GM06990 (cell line): ENCODE measurements at regions not wholly inside any gene's neighbourhood (a gene's known extent, or its start where the extent isn't known, plus 50 kb on each side); places are given as distances from the start of the nearest gene placed in this dataset.

Experiments
- DNase-seq: peaks from one replicate; pipeline ENCODE4 v3.0.0-alpha.2; 2011; ENCODE audit not compliant: insufficient read length; ENCODE audit errors: extremely low read depth
- H3K27me3 ChIP-seq: replicated peaks from 2 replicates; pipeline ENCODE4 v1.6.0; 2011; ENCODE audit warnings: low read length; ENCODE audit not compliant: control insufficient read depth, insufficient read depth
- H3K36me3 ChIP-seq: 2 replicates; pipeline ENCODE4 v1.5.1; 2011; ENCODE audit warnings: low read length; ENCODE audit not compliant: control insufficient read depth, insufficient read depth
- H3K4me3 ChIP-seq: replicated peaks from 2 replicates; pipeline ENCODE4 v1.5.1; 2011; ENCODE audit warnings: low read depth, mild to moderate bottlenecking, control low read depth, low read length
- CTCF ChIP-seq: IDR thresholded peaks from 2 replicates; pipeline ENCODE4 v1.5.1; 2011; ENCODE audit warnings: low read length, control low read depth, mild to moderate bottlenecking, inconsistent platforms; ENCODE audit not compliant: insufficient read depth, poor library complexity, severe bottlenecking

GRCh38 chr9:29456940-29457339 lies 1883.7 kb upstream of the C9orf72 start:
- no peaks in the 10 kb centered on the region for H3K36me3 ChIP-seq
- no peak for DNase-seq

GRCh38 chr9:29475471-29475870 lies 1902.2 kb upstream of the C9orf72 start:
- H3K4me3 ChIP-seq = no peak overlapping the region
- no peak for TF ChIP-seq CTCF
- no peaks in the 10 kb centered on the region for H3K36me3 ChIP-seq
- no peaks in the 10 kb centered on the region for H3K27me3 ChIP-seq
- no peak for DNase-seq

More at GRCh38 chr9:29456940-29457339, 1883.7 kb upstream of the C9orf72 start:
- H3K27me3 ChIP-seq = no peaks in the 10 kb centered on the region
- no peak for TF ChIP-seq CTCF
- no peak overlapping the region for H3K4me3 ChIP-seq

GRCh38 chr9:29511680-29512079 lies 1938.4 kb upstream of the C9orf72 start:
- Histone ChIP-seq H3K36me3 (no peaks in the 10 kb centered on the region), H3K27me3 (no peaks in the 10 kb centered on the region), H3K4me3 (no peak overlapping the region)
- TF ChIP-seq CTCF = no peak
- DNase-seq = no peak

- no peak overlapping the region for H3K4me3 ChIP-seq
- H3K27me3 ChIP-seq = no peaks in the 10 kb centered on the region
- DNase-seq = no peak
- no peaks in the 10 kb centered on the region for H3K36me3 ChIP-seq
- no peak for TF ChIP-seq CTCF
Observed at GRCh38 chr9:29514336-29514735, 1941.1 kb upstream of the C9orf72 start.

GRCh38 chr9:29514862-29515261 lies 1941.6 kb upstream of the C9orf72 start:
- Histone ChIP-seq H3K4me3 (no peak overlapping the region), H3K27me3 (no peaks in the 10 kb centered on the region), H3K36me3 (no peaks in the 10 kb centered on the region)
- no peak for TF ChIP-seq CTCF
- DNase-seq = no peak

GRCh38 chr9:29548436-29548835 lies 1975.2 kb upstream of the C9orf72 start:
- Histone ChIP-seq H3K27me3 (no peaks in the 10 kb centered on the region), H3K4me3 (no peak overlapping the region), H3K36me3 (no peaks in the 10 kb centered on the region)
- no peak for DNase-seq
- no peak for TF ChIP-seq CTCF
